Nephron progenitor cell (in vitro differentiated cells): ENCODE measurements at regions not wholly inside any gene's neighbourhood (a gene's known extent, or its start where the extent isn't known, plus 50 kb on each side); places are given as distances from the start of the nearest gene placed in this dataset.

Experiments used
- DNase-seq: peaks from one replicate; pipeline ENCODE4 v3.0.0; 2021
- H3K27ac Mint-ChIP-seq: 2 replicates; pipeline ENCODE4 v1.8.0; 2021; ENCODE audit warnings: mild to moderate bottlenecking, moderate library complexity, mixed read lengths
- H3K27me3 Mint-ChIP-seq: 2 replicates; pipeline ENCODE4 v1.8.0; 2021; ENCODE audit warnings: mild to moderate bottlenecking, low read depth, mixed read lengths; ENCODE audit not compliant: poor library complexity
- H3K36me3 Mint-ChIP-seq: 2 replicates; pipeline ENCODE4 v1.8.0; 2021; ENCODE audit warnings: low read depth, mixed read lengths
- H3K4me1 Mint-ChIP-seq: 2 replicates; pipeline ENCODE4 v1.8.0; 2021; ENCODE audit warnings: mixed read lengths
- H3K4me3 Mint-ChIP-seq: 2 replicates; pipeline ENCODE4 v1.8.0; 2021; ENCODE audit warnings: mild to moderate bottlenecking, moderate library complexity, mixed read lengths
- H3K9me3 Mint-ChIP-seq: 2 replicates; pipeline ENCODE4 v1.8.0; 2021; ENCODE audit warnings: mild to moderate bottlenecking, moderate library complexity, mixed read lengths
- CTCF ChIP-seq: fragments of 200-600 bp; sonication (generic); IDR thresholded peaks from 2 replicates; pipeline ENCODE4 v1.5.0; 2021; ENCODE audit warnings: antibody characterized with exemption

- peaks cover 4% of the 10 kb centered on the region for H3K9me3 Mint-ChIP-seq
- no peaks in the 10 kb centered on the region for H3K27me3 Mint-ChIP-seq
- H3K36me3 Mint-ChIP-seq: no peaks in the 10 kb centered on the region
- H3K4me3 Mint-ChIP-seq: no peak overlapping the region
- no peak for DNase-seq
- H3K4me1 Mint-ChIP-seq: peaks cover 4% of the 10 kb centered on the region
- TF ChIP-seq CTCF: no peak
- H3K27ac Mint-ChIP-seq: no peak overlapping the region
These were observed 370.1 kb upstream of the CDH8 start for GRCh38 chr16:62406387-62406786.

GRCh38 chr16:62404842-62405611 lies 368.8 kb upstream of the CDH8 start:
- Mint-ChIP-seq H3K36me3 (no peaks in the 10 kb centered on the region), H3K4me1 (peaks cover 5% of the 10 kb centered on the region), H3K9me3 (peaks cover 16% of the 10 kb centered on the region), H3K4me3 (no peak overlapping the region), H3K27me3 (no peaks in the 10 kb centered on the region), H3K27ac (no peak overlapping the region)
- DNase-seq: no peak
- TF ChIP-seq CTCF: no peak

GRCh38 chr16:62392698-62393097 lies 356.5 kb upstream of the CDH8 start:
- no peaks in the 10 kb centered on the region for H3K9me3 Mint-ChIP-seq
- DNase-seq: no peak
- no peak overlapping the region for H3K27ac Mint-ChIP-seq
- TF ChIP-seq CTCF: no peak
- no peaks in the 10 kb centered on the region for H3K27me3 Mint-ChIP-seq
- H3K36me3 Mint-ChIP-seq: no peaks in the 10 kb centered on the region
- no peaks in the 10 kb centered on the region for H3K4me1 Mint-ChIP-seq
- no peak overlapping the region for H3K4me3 Mint-ChIP-seq

- Mint-ChIP-seq H3K27me3 (peaks cover 7% of the 10 kb centered on the region), H3K27ac (no peak overlapping the region), H3K36me3 (no peaks in the 10 kb centered on the region), H3K9me3 (no peaks in the 10 kb centered on the region), H3K4me1 (no peaks in the 10 kb centered on the region), H3K4me3 (no peak overlapping the region)
- no peak for TF ChIP-seq CTCF
- DNase-seq: no peak
These were observed 355.7 kb upstream of the CDH8 start for GRCh38 chr16:62391940-62392339.

GRCh38 chr16:62391134-62391533 lies 354.9 kb upstream of the CDH8 start:
- Mint-ChIP-seq H3K4me3 (no peak overlapping the region), H3K36me3 (no peaks in the 10 kb centered on the region), H3K4me1 (no peaks in the 10 kb centered on the region), H3K27ac (no peak overlapping the region), H3K27me3 (peaks cover 7% of the 10 kb centered on the region), H3K9me3 (no peaks in the 10 kb centered on the region)
- DNase-seq: no peak
- TF ChIP-seq CTCF: no peak

- Mint-ChIP-seq H3K4me3 (no peak overlapping the region), H3K9me3 (no peaks in the 10 kb centered on the region), H3K27ac (no peak overlapping the region), H3K36me3 (no peaks in the 10 kb centered on the region), H3K4me1 (no peaks in the 10 kb centered on the region), H3K27me3 (peaks cover 7% of the 10 kb centered on the region)
- no peak for TF ChIP-seq CTCF
- no peak for DNase-seq
These were observed 354.0 kb upstream of the CDH8 start for GRCh38 chr16:62390214-62390613.
